Stimulated activated naive CD8-positive, alpha-beta T cell treated with anti-CD3 and anti-CD28 coated beads, Interleukin-15, amount 100 ng/mL, for 72 hours (primary cell): ENCODE measurements at regions not wholly inside any gene's neighbourhood (a gene's known extent, or its start where the extent isn't known, plus 50 kb on each side); places are given as distances from the start of the nearest gene placed in this dataset.

ENCODE experiments used
- ATAC-seq: fragments of 150-1000 bp; cut with Tn5 transposase; 2 replicates; pipeline ENCODE4 v1.10.0; 2021; ENCODE audit warnings: mild to moderate bottlenecking, moderate library complexity
- DNase-seq, 2 donors: peaks; one replicate each; pipeline ENCODE4 v3.0.0; 2021 to 2022
- H3K27ac Mint-ChIP-seq, 2 donors: one replicate each; pipeline ENCODE4 v1.8.0; 2022; ENCODE audit warnings: mild to moderate bottlenecking in 2 of 2, mixed read lengths in 2 of 2, moderate library complexity in 2 of 2
- H3K27me3 Mint-ChIP-seq: one replicate; pipeline ENCODE4 v1.8.0; 2022; ENCODE audit warnings: mixed read lengths
- H3K4me1 Mint-ChIP-seq: one replicate; pipeline ENCODE4 v1.8.0; 2022; ENCODE audit warnings: mild to moderate bottlenecking, mixed read lengths
- H3K4me3 Mint-ChIP-seq, 2 donors: one replicate each; pipeline ENCODE4 v1.8.0; 2022; ENCODE audit warnings: mild to moderate bottlenecking in 2 of 2, mixed read lengths in 2 of 2, moderate library complexity in 1 of 2
- H3K9me3 Mint-ChIP-seq, 2 donors: one replicate each; pipeline ENCODE4 v1.8.0; 2022; ENCODE audit warnings: mixed read lengths in 2 of 2

- Mint-ChIP-seq H3K27ac (no peak overlapping the region), H3K9me3 (no peaks in the 10 kb centered on the region), H3K4me1 (no peaks in the 10 kb centered on the region), H3K27me3 (no peaks in the 10 kb centered on the region), H3K4me3 (no peak overlapping the region)
- DNase-seq (no peak), ATAC-seq (no peak)
Measured at GRCh38 chr13:90798381-90798780, 549.1 kb upstream of the MIR17HG start.

- ATAC-seq: no peak
- no peak for DNase-seq
- Mint-ChIP-seq H3K27me3 (no peaks in the 10 kb centered on the region), H3K9me3 (no peaks in the 10 kb centered on the region), H3K4me1 (no peaks in the 10 kb centered on the region), H3K27ac (no peak overlapping the region), H3K4me3 (no peak overlapping the region)
Measured at GRCh38 chr13:90800082-90800746, 547.3 kb upstream of the MIR17HG start.

GRCh38 chr13:90801621-90802020 lies 545.9 kb upstream of the MIR17HG start:
- no peak for ATAC-seq
- Mint-ChIP-seq H3K4me3 (no peak overlapping the region), H3K9me3 (no peaks in the 10 kb centered on the region), H3K27me3 (no peaks in the 10 kb centered on the region), H3K4me1 (no peaks in the 10 kb centered on the region), H3K27ac (no peak overlapping the region)
- no peak for DNase-seq

- Mint-ChIP-seq H3K9me3 (no peaks in the 10 kb centered on the region), H3K27ac (no peak overlapping the region), H3K4me1 (no peaks in the 10 kb centered on the region), H3K27me3 (no peaks in the 10 kb centered on the region), H3K4me3 (no peak overlapping the region)
- DNase-seq (no peak), ATAC-seq (no peak)
Measured at GRCh38 chr13:90803210-90803609, 544.3 kb upstream of the MIR17HG start.

- Mint-ChIP-seq H3K4me1 (no peaks in the 10 kb centered on the region), H3K4me3 (no peak overlapping the region), H3K9me3 (no peaks in the 10 kb centered on the region), H3K27me3 (no peaks in the 10 kb centered on the region), H3K27ac (no peak overlapping the region)
- no peak for ATAC-seq
- DNase-seq: no peak
Measured at GRCh38 chr13:90806016-90806615, 541.4 kb upstream of the MIR17HG start.

DNA sequence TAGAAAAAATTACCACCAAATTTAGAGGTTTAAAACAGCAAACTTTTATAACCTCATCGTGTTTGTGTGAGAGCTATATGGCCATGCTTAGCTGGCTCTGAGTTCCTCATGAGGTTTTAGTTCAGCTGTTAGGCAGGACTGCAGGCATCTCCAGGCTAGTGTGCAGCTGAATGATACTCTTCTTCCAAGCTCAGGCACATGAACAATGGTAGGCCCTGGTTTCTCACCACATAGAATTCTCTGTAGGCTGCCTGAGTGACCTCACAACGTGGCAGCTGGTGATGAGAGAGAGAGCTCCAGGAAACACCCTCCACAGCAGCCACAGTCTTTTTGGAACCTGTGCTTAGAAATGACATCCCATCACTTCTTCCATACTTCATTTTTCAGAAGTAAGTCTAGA lies 540.6 kb upstream of the MIR17HG start:
- H3K27ac Mint-ChIP-seq: no peak overlapping the region
- no peaks in the 10 kb centered on the region for H3K9me3 Mint-ChIP-seq
- H3K27me3 Mint-ChIP-seq: no peaks in the 10 kb centered on the region
- no peak overlapping the region for H3K4me3 Mint-ChIP-seq
- DNase-seq (no peak), ATAC-seq (no peak)
- H3K4me1 Mint-ChIP-seq: no peaks in the 10 kb centered on the region

- no peaks in the 10 kb centered on the region for H3K4me1 Mint-ChIP-seq
- no peak overlapping the region for H3K4me3 Mint-ChIP-seq
- no peak overlapping the region for H3K27ac Mint-ChIP-seq
- no peak for ATAC-seq
- H3K9me3 Mint-ChIP-seq: no peaks in the 10 kb centered on the region
- DNase-seq: no peak
- no peaks in the 10 kb centered on the region for H3K27me3 Mint-ChIP-seq
Measured at GRCh38 chr13:90808838-90809237, 538.6 kb upstream of the MIR17HG start.

- DNase-seq (no peak), ATAC-seq (no peak)
- H3K9me3 Mint-ChIP-seq: no peaks in the 10 kb centered on the region
- H3K4me3 Mint-ChIP-seq: no peak overlapping the region
- H3K27ac Mint-ChIP-seq: no peak overlapping the region
- H3K4me1 Mint-ChIP-seq: no peaks in the 10 kb centered on the region
- H3K27me3 Mint-ChIP-seq: no peaks in the 10 kb centered on the region
Measured at GRCh38 chr13:90824032-90824431, 523.5 kb upstream of the MIR17HG start.

DNA sequence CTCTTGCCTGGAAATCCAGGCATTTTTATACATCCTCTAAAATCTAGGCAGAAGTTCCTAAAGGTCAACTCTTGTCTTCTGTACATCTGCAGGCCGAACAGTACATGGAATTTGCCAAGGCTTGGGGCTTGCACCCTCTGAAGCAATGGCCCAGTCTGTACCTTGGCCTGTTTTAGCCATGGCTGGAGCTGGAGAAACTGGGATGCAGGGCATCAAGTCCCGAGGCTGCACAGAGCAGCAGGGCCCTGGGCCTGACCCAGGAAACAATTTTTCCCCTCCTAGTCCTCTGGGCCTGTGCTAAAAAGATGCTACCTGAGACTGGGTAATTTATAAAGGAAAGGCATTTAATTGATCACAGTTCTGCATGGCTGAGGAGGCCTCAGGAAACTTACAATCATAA lies 520.8 kb upstream of the MIR17HG start:
- H3K27me3 Mint-ChIP-seq: no peaks in the 10 kb centered on the region
- no peak overlapping the region for H3K27ac Mint-ChIP-seq
- H3K4me3 Mint-ChIP-seq: no peak overlapping the region
- no peaks in the 10 kb centered on the region for H3K9me3 Mint-ChIP-seq
- DNase-seq (no peak), ATAC-seq (no peak)
- H3K4me1 Mint-ChIP-seq: no peaks in the 10 kb centered on the region

DNA sequence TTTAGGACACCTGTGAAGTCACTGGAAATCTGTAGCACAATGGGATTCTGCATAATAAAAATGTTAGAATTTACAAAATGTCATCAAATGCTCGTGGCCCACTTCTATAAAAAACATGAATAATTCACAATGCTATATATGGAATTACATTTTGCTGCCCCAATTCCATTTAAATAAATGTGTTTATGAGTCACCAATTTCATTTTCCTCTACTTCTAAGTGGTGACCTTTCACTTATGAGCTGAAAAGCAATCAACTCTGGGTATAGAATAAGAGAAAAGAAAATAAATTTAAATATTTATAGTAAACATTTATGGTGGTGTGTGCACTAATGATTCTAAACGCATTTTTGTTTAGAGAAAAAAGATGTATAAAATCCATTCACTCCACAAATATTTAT lies 516.7 kb upstream of the MIR17HG start:
- Mint-ChIP-seq H3K9me3 (no peaks in the 10 kb centered on the region), H3K4me1 (no peaks in the 10 kb centered on the region), H3K27ac (no peak overlapping the region), H3K4me3 (no peak overlapping the region), H3K27me3 (no peaks in the 10 kb centered on the region)
- no peak for ATAC-seq
- DNase-seq: no peak

GRCh38 chr13:90833951-90834350 lies 513.5 kb upstream of the MIR17HG start:
- no peak for ATAC-seq
- peaks cover 0 to 4% of the 10 kb centered on the region in 2 donors for H3K9me3 Mint-ChIP-seq
- H3K27ac Mint-ChIP-seq: no peak overlapping the region
- H3K4me3 Mint-ChIP-seq: no peak overlapping the region
- H3K27me3 Mint-ChIP-seq: no peaks in the 10 kb centered on the region
- no peak for DNase-seq
- no peaks in the 10 kb centered on the region for H3K4me1 Mint-ChIP-seq

GRCh38 chr13:90834700-90835099 lies 512.8 kb upstream of the MIR17HG start:
- no peaks in the 10 kb centered on the region for H3K4me1 Mint-ChIP-seq
- no peak overlapping the region for H3K4me3 Mint-ChIP-seq
- no peaks in the 10 kb centered on the region for H3K27me3 Mint-ChIP-seq
- DNase-seq (no peak), ATAC-seq (no peak)
- peaks cover 0 to 4% of the 10 kb centered on the region in 2 donors for H3K9me3 Mint-ChIP-seq
- no peak overlapping the region for H3K27ac Mint-ChIP-seq

- ATAC-seq: no peak
- peaks cover 0 to 14% of the 10 kb centered on the region in 2 donors for H3K9me3 Mint-ChIP-seq
- no peaks in the 10 kb centered on the region for H3K4me1 Mint-ChIP-seq
- H3K27me3 Mint-ChIP-seq: no peaks in the 10 kb centered on the region
- no peak for DNase-seq
- H3K27ac Mint-ChIP-seq: no peak overlapping the region
- no peak overlapping the region for H3K4me3 Mint-ChIP-seq
Measured at GRCh38 chr13:90835826-90836225, 511.7 kb upstream of the MIR17HG start.

DNA sequence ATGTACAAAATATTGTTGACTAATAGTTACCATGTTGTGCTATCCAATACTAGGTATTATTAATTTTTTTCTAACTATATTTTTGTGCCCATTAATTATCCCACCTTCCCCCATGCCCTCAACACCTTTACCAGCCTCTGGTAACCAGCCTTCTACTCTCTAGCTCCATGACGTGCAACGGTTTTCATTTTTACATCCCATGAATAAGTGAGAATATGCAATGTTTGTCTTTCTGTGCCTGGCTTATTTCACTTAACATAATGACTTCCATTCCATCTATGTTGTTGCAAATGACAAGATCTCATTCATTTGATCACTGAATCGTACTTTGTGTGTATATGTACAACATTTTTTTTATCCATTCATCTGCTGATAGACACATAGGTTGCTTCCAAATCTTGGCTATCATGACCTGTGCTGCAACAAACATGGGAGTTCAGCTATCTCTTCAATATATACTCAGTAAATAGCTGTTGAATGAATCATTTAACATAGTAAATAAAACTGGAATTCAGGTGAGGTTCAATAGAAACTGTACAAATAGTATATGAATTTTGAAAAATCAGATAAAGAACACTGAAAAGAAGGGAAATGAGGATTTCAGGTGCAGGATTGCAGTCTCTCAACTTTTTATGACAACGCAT lies 509.0 kb upstream of the MIR17HG start:
- H3K27me3 Mint-ChIP-seq: no peaks in the 10 kb centered on the region
- DNase-seq: no peak
- H3K27ac Mint-ChIP-seq: no peak overlapping the region
- no peak overlapping the region for H3K4me3 Mint-ChIP-seq
- peaks cover 0 to 18% of the 10 kb centered on the region in 2 donors for H3K9me3 Mint-ChIP-seq
- H3K4me1 Mint-ChIP-seq: no peaks in the 10 kb centered on the region
- ATAC-seq: no peak

- ATAC-seq (no peak), DNase-seq (no peak)
- Mint-ChIP-seq H3K4me1 (no peaks in the 10 kb centered on the region), H3K27me3 (no peaks in the 10 kb centered on the region), H3K9me3 (peaks cover 0 to 20% of the 10 kb centered on the region in 2 donors), H3K27ac (no peak overlapping the region), H3K4me3 (no peak overlapping the region)
Measured at GRCh38 chr13:90839061-90839460, 508.4 kb upstream of the MIR17HG start.

- ATAC-seq (no peak), DNase-seq (no peak)
- Mint-ChIP-seq H3K27ac (no peak overlapping the region), H3K4me3 (no peak overlapping the region), H3K4me1 (no peaks in the 10 kb centered on the region), H3K27me3 (no peaks in the 10 kb centered on the region), H3K9me3 (peaks cover 9 to 23% of the 10 kb centered on the region in 2 donors)
Measured at GRCh38 chr13:90846936-90847335, 500.6 kb upstream of the MIR17HG start.
